M059J (cell line): ENCODE measurements at regions not wholly inside any gene's neighbourhood (a gene's known extent, or its start where the extent isn't known, plus 50 kb on each side); places are given as distances from the start of the nearest gene placed in this dataset.
"Not testable (repeated sequence)": the region's sequence is repeated elsewhere in the genome, so short reads cannot be mapped to it uniquely, and the experiment has no call there.

Experiments used
- DNase-seq: peaks from one replicate; pipeline ENCODE4 v3.0.0-alpha.2; 2012; ENCODE audit warnings: low read depth

DNA sequence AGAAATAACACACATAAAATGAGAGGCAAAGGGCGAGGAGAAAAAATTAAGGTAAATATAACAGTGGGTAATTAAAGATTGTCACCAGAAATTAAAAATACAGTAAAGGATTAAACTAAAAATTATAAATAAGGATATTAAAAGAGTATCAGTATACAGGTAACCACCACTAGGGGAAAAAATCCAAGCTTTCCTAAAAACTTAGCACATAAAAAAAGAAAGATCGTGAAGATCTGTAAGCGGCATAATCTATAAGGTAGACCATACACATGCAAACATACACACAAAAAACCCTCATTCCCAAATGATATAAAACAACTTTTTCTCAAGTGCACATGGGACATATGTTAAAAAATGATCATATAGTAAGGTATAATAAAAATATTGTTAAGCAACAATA is 577.3 kb upstream of the NUDT12 start:
- DNase-seq: no peak

- DNase-seq: no peak
Observed at GRCh38 chr5:104130320-104130719, 567.7 kb upstream of the NUDT12 start.

DNA sequence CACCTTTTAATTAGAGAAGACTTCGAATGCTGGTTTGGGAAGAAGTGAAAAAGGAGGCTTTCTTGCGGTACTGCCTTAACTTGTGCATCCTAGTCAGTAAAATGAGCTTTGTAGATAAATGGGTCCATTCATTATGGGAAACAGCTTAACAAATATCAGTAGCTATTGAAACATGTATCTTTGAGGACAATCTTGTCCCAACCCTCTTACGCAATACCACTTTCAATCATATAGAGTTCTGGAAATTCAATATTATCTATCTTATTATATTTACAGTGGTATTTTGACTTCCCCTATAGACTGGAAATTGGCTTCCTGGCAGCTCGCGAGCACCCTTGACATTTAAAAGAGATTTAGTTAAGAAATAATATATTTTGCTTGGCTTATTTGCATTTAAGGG is 565.8 kb upstream of the NUDT12 start:
- DNase-seq: no peak

- DNase-seq: peak; percentile 15
Observed at GRCh38 chr5:104126980-104127379, 564.4 kb upstream of the NUDT12 start.

- no peak for DNase-seq
Observed at GRCh38 chr5:104119529-104119928, 556.9 kb upstream of the NUDT12 start.

- DNase-seq: no peak
Observed at GRCh38 chr5:104111632-104112031, 549.0 kb upstream of the NUDT12 start.

DNA sequence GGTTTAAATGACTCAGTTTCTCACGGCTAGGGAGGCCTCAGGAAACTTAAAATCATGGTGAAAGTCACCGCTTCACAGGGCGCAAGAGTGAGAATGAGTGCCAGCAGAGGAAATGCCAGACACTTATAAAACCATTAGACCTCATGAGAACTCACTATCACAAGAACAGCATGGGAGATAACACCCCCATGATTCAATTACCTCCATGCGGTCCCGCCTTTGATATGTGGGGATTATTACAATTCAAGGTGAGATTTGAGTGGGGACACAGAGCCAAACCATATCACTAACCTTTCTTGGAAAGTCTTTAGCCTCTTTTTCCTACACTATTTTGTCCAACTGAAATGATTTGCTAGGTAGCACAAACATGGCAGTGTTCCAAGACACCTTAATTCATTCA is 533.9 kb upstream of the NUDT12 start:
- peak; percentile 1 for DNase-seq

- no peak for DNase-seq
Observed at GRCh38 chr5:104095527-104095926, 532.9 kb upstream of the NUDT12 start.

- peak; percentile 91 for DNase-seq
Observed at GRCh38 chr5:104088876-104089778, 526.5 kb upstream of the NUDT12 start.

DNA sequence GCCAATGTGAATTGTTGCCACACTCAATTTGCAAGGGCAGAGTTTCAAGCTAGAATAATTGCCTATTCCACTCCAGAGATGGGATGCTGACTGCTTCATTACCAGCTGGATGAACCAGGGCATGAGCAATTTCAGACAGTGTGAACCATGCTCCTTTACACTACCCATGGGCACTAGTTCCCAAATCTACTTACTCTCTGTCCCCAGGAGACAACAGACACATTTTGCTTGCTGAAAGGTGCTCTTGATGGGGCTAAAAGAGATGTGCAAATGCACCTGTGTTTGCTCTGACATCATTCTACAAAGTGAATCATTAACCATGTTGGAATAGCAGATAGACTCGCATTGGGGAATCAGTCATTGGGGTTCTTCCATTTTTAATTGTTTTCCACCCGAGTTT is 522.3 kb upstream of the NUDT12 start:
- DNase-seq: no peak

DNA sequence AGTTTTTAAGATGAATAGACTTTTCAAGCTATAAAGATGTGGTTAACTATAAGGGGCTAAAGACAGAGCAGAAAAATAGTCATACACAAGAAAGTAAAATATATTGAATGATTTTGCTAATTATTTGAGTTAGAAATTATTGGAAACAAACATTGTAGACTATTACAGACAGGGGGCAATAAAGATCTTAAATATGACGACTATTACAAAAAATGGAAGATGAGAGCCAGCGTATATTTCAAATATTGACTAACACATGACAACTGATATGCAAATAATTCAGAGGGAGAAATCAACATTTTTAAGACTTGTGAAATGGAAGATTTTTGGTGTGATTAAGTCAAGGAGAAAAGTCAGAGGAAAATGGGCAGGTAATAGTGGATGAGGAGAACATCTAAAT is 520.2 kb upstream of the NUDT12 start:
- DNase-seq: no peak

DNA sequence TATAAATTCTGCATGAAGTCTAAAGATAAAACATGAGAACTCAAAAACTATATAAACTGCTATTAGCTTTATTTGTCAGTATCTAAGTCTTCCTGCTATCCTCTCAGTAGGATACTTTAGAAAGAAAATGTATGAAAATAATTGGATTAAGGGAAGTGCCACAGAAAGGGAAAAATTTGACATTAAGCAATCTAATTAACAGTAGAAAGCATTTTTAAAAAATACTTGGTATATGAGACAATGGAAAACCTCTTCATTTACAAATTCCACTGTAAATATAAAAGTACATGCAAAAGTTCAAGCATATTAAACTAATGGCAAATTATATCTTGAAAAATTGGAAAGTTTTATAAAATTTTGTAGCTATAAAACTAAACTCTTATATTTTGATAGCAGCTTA is 518.6 kb upstream of the NUDT12 start:
- no peak for DNase-seq

GRCh38 chr5:104080646-104081175 is 518.1 kb upstream of the NUDT12 start:
- DNase-seq: no peak

GRCh38 chr5:104079861-104080645 is 517.5 kb upstream of the NUDT12 start:
- DNase-seq: not testable (repeated sequence)

DNA sequence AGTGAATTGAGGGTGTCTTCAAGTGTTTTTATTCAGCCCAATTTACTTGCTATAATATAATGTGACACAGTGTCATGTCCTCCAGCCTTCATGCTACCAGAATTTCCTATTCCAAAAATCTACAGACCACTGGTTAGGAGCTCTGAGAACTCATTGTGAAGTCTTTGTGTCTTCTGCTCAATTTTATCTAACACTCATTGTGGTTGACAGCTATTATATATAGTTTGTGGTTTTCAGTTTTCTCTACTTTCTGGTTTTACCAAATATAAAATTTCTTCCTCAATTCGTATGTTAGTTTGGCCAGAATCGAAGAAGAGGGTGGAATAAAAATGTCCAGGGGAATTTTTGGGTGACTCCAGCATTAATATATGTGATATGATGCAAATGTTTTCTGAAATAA is 509.3 kb upstream of the NUDT12 start:
- DNase-seq: no peak

DNA sequence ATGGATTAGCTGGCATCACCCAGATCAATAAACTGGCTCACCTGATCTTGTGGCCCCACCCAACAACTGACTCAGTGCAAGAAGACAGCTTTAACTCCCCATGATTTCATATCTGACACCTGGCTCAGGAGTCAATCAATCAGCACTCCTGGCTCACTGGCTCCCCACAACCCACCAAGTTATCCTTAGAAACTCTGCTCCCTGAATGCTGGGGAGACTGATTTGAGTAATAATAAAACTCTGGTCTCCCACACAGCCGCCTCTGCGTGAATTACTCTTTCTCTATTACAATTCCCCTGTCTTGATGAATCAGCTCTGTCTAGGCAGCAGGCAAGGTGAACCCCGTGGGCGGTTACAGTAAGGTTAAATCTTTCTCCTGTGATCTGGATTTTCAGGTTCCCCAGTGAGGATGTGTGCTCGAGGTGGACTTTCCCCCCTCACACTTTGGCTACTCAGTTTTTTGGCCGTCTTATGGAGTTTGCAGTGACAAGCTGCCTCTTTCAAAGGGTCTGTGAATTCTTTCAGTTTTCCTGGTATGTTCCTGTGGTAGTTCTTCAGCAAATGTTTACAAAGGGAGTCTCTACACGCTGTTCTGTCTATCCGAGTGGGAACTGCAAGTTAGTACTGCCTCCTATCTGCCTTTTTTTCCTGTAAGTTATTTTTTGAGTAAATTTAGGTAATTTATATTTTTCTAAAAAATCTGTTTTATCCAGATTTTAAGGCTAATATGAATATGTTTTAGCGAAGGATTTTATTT is 500.2 kb upstream of the NUDT12 start:
- peak; percentile 14 for DNase-seq

- no peak for DNase-seq
Observed at GRCh38 chr5:104061707-104062106, 499.1 kb upstream of the NUDT12 start.

DNA sequence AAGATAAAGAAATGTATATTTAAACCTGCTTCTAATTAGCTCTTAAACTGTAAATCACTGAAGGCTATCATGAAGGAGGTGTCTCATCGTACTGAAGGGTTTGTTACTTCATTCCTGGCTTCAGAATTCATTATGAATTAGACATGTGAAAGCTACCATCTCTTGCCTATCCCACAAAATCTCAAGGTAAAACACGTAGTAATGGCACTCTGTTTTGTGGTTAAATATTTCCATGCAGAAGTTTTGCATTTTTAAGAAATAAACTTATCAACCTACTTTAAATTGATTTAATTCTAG is 490.7 kb upstream of the NUDT12 start:
- DNase-seq: no peak

DNA sequence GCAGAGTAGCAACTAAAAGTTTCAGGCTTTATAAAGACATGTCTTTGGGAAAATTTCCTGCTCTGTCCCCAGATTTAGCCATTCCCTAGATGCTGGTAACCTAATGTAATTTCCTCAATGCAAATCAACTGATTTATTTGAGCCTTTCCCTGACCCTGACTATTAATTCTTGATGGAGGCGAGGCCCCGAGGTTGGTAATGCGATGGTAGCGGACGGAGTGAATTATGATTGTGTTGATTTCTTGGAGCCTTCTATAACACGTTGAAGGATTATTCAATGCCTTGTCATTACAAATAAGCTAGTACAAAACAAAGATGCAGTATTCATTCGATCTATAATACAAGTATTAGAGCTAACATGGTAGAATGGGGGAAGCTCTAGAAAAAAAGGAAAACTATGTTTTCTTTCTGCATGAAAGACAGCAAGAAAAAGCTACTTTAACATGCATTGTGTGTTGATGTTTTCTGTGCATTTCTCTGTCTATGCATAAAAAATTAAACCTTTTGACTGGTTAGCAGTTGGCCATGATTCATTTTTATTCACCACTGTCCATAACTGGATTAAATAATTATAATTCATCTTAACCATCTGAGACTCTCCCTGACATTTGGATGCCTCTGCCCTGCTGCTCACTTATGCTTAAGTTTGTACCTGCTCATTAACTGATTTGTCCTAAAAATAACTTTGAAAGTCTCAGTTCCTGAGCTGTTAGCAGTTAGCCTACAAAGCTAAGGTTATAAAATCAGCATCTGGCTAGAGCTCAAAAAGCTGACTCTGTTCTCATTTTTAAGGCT is 490.2 kb upstream of the NUDT12 start:
- DNase-seq: no peak

DNA sequence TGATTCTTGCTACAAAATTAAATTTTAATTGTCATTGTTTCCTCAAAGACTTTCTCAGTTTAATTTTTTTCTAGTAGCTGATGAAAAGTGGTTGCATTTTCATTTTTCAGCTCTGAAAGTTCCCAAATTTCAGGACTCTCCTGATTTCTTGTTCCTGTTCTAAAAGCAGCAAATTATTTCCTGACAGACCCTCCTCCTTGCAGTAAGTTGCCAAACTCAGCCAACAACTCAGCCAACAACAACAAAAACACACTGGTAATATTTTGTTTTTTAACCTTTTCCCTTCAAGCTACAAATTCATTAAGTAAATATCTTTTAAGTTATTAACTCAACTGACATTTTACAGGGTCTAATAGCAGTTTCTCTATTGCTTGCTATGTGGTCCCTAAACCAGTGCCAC is 487.8 kb upstream of the NUDT12 start:
- no peak for DNase-seq

DNA sequence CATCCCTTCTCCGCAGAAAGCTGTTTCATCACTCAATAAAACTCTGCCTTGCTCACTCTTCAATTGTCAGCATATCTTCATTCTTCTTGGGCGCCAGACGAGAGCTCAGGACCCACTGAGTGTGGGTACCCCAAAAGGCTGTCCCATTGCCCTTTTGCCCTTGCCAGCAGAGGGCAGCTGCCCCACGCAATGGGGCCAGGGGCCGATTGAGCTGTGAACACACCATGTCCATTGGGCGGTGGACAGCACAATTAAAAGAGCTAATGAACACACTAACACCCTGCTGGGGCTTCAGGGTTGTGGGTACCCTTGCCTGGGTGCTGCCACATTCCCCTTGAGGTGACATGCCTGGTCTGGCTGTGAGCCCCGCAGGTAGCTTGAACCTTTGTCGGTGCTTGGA is 487.2 kb upstream of the NUDT12 start:
- DNase-seq: no peak
